ENCODE measurements at regions not wholly inside any gene's neighbourhood (a gene's known extent, or its start where the extent isn't known, plus 50 kb on each side); places are given as distances from the start of the nearest gene placed in this dataset.

- no peak for DNase-seq
- no peak for TF ChIP-seq CTCF (IDR thresholded peaks at IDR 0.05)
- Histone ChIP-seq H3K36me3 (no peaks in the 10 kb centered on the region), H3K9me3 (no peaks in the 10 kb centered on the region), H3K4me3 (no peak overlapping the region), H3K4me1 (no peaks in the 10 kb centered on the region), H3K27me3 (no peaks in the 10 kb centered on the region), H3K27ac (no peak overlapping the region)
- no peak for FAIRE-seq
- intact Hi-C loops (cut with DNase I): no loop called here
- ATAC-seq: no peak
Measured at GRCh38 chr20:12455148-12455547, 537.5 kb downstream of the BTBD3 start.

DNA sequence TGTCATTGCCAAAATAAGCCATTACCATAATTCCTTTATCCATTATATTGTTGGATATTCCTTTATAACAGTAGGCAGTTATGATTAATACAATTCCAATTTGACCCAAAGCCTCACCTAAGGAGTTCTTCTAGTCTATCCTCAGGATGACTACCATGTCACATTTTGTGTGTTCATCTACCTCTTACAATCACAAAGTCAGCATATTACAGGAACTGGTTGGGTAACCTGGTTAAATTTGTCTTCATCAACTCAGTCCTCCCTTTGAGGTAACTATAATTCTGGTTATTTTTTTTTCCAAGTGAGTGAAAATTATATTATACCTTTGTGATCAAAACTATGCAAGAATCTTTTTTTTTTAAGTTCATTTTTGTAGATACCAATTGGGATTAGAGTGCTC, 540.5 kb downstream of the BTBD3 start:
- Histone ChIP-seq H3K4me3 (no peak overlapping the region), H3K4me1 (no peaks in the 10 kb centered on the region), H3K9me3 (no peaks in the 10 kb centered on the region), H3K27me3 (no peaks in the 10 kb centered on the region), H3K36me3 (no peaks in the 10 kb centered on the region), H3K27ac (no peak overlapping the region)
- TF ChIP-seq CTCF (IDR thresholded peaks at IDR 0.05): no peak
- no peak for FAIRE-seq
- no peak for ATAC-seq
- DNase-seq: no peak
- intact Hi-C loops (cut with DNase I): no loop called here

- ATAC-seq: no peak
- DNase-seq: no peak
- Histone ChIP-seq H3K9me3 (no peaks in the 10 kb centered on the region), H3K4me3 (no peak overlapping the region), H3K4me1 (no peaks in the 10 kb centered on the region), H3K27ac (no peak overlapping the region), H3K36me3 (no peaks in the 10 kb centered on the region), H3K27me3 (no peaks in the 10 kb centered on the region)
- no peak for TF ChIP-seq CTCF (IDR thresholded peaks at IDR 0.05)
- FAIRE-seq: no peak
- WGBS, 2 donors: 71 to 75% methylated on average over 3 of the region's 3 CpGs
- intact Hi-C loops (cut with DNase I): no loop called here
Measured at GRCh38 chr20:12464036-12464435, 544.7 kb upstream of the SPTLC3 start.

GRCh38 chr20:12466915-12467314, 541.9 kb upstream of the SPTLC3 start:
- DNase-seq: no peak
- Histone ChIP-seq H3K4me1 (no peaks in the 10 kb centered on the region), H3K4me3 (no peak overlapping the region), H3K27me3 (no peaks in the 10 kb centered on the region), H3K27ac (no peak overlapping the region), H3K36me3 (no peaks in the 10 kb centered on the region), H3K9me3 (no peaks in the 10 kb centered on the region)
- ATAC-seq: no peak
- FAIRE-seq: no peak
- TF ChIP-seq CTCF (IDR thresholded peaks at IDR 0.05): no peak
- intact Hi-C loops (cut with DNase I): no loop called here
- 45 to 47% methylated on average over 2 of the region's 2 CpGs for WGBS, 2 donors

DNA sequence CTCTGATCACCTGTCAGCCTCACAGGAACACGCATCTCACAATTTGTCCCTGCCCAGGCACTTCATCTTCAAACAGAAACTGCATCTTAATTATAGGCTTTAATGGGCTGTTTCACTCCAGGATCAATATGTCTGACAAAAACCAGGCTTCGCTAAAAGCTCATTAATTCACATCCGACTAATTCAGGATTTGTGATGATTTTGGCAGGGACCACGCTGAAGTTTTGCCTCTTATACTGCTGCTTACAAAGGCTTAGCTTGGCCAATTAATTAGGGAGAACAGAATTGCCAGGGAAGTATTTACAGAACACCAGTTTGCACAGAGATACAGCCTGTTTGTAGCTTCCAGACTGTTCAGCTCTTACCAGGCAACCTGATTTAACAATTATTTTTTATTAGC, 541.0 kb upstream of the SPTLC3 start:
- FAIRE-seq (no peak), DNase-seq (no peak), ATAC-seq (no peak)
- intact Hi-C loops (cut with DNase I): no loop called here
- no peak for TF ChIP-seq CTCF (IDR thresholded peaks at IDR 0.05)
- WGBS, 2 donors: 24 to 29% methylated on average over 4 of the region's 4 CpGs
- no peak overlapping the region for H3K4me3 ChIP-seq
- H3K9me3 ChIP-seq: no peaks in the 10 kb centered on the region
- H3K27ac ChIP-seq: no peak overlapping the region
- no peaks in the 10 kb centered on the region for H3K36me3 ChIP-seq
- no peaks in the 10 kb centered on the region for H3K4me1 ChIP-seq
- H3K27me3 ChIP-seq: no peaks in the 10 kb centered on the region
